Right lung (tissue), 2 donors: ENCODE measurements at regions not wholly inside any gene's neighbourhood (a gene's known extent, or its start where the extent isn't known, plus 50 kb on each side); places are given as distances from the start of the nearest gene placed in this dataset.
"Not testable (repeated sequence)": the region's sequence is repeated elsewhere in the genome, so short reads cannot be mapped to it uniquely, and the experiment has no call there.

Experiments
- DNase-seq, 2 donors: peaks; one replicate each; pipeline ENCODE4 v3.0.0-alpha.2; 2013

DNA sequence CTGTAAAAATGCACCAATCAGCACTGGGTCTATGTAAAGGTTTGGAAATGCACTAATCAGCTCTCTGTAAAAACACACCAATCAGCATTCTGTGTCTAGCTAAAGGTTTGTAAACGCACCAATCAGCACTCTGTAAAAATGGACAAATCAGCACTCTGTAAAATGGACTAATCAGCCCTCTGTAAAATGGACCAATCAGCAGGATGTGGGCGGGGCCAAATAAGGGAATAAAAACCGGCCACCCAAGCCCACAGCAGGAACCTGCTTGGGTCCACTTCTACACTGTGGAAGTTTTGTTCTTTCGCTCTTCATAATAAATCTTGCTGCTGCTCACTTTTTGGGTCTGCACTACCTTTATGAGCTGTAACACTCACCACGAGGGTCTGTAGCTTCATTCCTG lies 101.0 kb downstream of the SMC2 start:
- not testable (repeated sequence) for DNase-seq

DNA sequence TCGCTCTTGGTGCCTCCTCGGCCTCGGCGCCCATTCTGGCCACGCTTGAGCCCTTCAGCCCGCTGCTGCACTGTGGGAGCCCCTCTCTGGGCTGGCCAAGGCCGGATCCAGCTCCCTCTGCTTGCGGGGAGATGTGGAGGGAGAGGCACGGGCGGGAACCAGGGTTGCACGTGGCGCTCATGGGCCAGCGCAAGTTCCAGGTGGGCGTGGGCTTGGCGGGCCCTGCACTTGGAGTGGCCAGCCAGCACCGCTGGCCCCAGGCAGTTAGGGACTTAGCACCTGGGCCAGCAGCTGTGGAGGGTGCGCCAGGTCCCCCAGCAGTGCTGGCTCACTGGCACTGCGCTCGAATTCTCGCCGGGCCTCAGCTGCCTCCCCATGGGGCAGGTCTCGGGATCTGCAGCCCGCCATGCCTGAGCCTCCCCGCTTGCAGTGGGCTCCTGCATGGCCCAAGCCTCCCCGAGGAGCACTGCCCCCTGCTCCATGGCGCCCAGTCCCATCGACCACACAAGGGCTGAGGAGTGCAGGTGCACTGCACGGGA lies 106.4 kb downstream of the SMC2 start:
- DNase-seq, result no peak

- no peak for DNase-seq
Observed at GRCh38 chr9:104206766-104207165, 112.7 kb downstream of the SMC2 start.

GRCh38 chr9:104209387-104209786 lies 115.3 kb downstream of the SMC2 start:
- DNase-seq, result no peak

GRCh38 chr9:104227108-104227507 lies 133.0 kb downstream of the SMC2 start:
- DNase-seq, result no peak

- DNase-seq, result no peak
Observed at GRCh38 chr9:104232781-104233341, 138.8 kb downstream of the SMC2 start.

DNA sequence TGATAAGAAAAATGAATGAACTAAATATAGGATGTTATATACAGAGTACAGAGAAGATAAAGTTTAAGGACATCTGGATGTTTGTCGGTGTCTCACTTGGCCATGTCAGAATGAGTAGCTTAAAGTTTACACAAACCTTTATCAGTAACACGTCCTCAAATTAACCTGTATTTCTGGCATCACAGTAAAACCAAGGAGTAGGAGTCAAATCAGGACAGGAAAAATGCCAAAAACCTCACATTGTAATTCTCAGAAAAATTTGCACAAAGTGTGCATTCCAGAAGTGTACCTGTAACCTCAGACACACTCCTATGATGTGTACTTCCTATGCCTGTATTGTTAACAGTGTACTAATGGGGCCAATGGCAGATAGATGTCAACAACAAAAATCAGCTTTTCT lies 139.3 kb downstream of the SMC2 start:
- DNase-seq, result no peak

DNA sequence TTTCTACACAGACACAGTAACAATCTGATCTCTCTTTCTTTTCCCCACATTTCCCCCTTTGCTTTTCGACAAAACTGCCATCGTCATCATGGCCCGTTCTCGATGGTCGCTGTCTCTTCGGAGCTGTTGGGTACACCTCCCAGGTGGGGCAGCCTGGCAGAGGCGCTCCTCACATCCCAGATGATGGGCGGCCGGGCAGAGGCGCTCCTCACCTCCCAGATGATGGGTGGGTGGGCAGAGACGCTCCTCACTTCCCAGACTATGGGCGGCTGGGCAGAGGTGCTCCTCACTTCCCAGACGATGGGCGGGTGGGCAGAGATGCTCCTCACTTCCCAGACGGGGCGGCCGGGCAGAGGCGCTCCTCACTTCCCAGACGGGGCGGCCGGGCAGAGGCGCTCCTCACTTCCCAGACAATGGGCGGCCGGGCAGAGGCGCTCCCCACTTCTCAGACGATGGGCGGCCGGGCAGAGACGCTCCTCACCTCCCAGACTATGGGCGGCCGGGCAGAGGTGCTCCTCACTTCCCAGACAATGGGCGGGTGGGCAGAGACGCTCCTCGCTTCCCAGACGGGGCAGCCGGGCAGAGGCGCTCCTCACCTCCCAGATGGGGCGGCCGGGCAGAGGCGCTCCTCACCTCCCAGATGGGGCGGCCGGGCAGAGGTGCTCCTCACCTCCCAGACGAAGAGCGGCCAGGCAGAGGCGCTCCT lies 140.7 kb downstream of the SMC2 start:
- not testable (repeated sequence) for DNase-seq

DNA sequence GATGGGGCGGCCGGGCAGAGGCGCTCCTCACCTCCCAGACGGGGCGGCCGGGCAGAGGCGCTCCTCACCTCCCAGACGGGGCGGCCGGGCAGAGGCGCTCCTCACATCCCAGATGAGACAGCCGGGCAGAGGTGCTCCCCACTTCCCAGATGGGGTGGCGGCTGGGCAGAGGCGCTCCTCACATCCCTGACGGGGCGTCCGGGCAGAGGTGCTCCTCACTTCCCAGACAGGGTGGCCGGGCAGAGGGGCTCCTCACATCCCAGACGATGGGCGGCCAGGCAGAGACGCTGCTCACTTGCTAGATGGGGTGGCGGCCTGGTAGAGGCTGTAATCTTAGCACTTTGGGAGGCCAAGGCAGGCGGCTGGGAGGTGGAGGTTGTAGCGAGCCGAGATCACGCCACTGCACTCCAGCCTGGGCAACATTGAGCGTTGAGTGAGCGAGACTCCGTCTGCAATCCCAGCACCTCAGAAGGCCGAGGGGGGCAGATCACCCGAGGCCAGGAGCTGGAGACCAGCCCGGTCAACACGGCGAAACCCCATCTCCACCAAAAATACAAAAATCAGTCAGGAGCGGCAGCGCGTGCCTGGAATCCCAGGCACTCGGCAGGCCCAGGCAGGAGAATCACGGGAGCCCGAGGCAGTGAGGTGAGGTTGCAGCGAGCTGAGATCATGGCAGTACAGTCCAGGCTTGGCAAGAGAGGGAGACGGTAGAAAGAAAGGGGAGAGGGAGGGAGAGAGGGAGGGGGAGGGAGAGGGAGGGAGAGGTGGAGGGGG lies 141.4 kb downstream of the SMC2 start:
- not testable (repeated sequence) for DNase-seq

- no peak for DNase-seq
Observed at GRCh38 chr9:104238668-104239067, 144.6 kb downstream of the SMC2 start.

- DNase-seq, result no peak
Observed at GRCh38 chr9:104240890-104241289, 146.8 kb downstream of the SMC2 start.

DNA sequence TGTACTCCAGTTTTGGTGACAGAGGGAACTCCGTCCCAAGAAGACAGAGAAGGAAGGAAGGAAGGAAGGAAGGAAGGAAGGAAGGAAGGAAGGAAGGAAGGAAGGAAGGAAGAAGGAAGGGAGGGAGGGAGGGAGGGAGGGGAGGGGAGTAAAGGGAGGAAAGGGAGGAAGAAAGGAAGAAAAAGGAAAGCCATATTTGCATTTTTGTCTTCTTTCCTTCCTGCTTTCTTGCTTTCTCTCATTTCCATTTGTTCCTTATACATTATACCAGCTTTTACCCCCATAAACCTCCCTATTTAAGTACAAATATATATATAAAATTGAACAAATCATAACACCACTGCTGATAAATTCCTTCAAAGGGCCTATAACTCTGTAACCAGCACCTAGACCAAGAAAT lies 151.8 kb downstream of the SMC2 start:
- no peak for DNase-seq

- no peak for DNase-seq
Observed at GRCh38 chr9:104247899-104248460, 153.9 kb downstream of the SMC2 start.

GRCh38 chr9:104256031-104256695 lies 162.1 kb downstream of the SMC2 start:
- no peak for DNase-seq

DNA sequence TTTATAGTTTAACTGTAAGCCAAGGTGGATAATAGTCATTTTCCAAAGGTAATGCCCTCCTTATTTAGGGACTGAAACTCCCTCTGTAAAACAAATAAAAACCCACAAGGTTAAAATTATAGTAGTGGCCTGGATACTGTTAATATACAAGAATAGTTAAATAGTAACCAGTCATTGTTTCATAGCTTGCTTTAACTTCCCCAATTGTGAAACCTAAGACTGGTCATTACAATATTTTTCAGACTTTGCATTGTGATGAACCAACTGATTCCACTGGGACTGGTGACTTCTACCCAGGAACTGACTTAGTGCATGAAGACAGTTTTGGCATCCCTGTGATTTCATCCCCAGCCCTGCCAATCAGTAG lies 162.6 kb downstream of the SMC2 start:
- DNase-seq, result no peak

DNA sequence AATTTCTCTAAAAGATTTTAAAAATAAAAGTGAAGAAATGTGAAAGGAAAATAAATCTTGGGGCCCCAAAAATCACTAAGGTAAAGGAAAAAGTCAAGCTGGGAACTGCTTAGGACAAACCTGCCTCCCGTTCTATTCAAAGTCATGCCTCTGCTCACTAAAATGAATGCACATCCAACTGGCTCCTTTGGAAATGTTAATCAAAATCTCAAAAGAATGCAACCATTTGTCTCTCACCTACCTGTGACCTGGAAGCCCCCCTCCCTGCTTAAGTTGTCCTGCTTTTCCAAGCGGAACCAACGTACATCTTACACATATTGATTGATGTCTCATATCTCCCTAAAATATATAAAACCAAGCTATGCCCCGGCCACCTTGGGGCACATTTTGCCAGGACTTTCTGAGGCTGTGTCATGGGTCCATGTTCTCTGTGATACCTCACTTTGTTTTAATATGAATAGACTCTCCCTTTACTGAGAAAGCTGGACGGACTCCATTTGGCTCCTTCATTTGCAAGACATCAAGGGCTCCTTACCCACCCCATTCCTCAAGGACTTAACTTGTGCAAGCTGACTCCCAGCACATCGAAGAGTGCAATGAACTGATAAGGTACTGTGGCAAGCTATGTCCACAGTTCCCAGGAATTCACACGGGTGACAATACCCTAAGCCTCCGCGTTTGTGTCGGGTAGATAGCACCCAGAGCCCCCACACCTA lies 164.3 kb downstream of the SMC2 start:
- no peak for DNase-seq

DNA sequence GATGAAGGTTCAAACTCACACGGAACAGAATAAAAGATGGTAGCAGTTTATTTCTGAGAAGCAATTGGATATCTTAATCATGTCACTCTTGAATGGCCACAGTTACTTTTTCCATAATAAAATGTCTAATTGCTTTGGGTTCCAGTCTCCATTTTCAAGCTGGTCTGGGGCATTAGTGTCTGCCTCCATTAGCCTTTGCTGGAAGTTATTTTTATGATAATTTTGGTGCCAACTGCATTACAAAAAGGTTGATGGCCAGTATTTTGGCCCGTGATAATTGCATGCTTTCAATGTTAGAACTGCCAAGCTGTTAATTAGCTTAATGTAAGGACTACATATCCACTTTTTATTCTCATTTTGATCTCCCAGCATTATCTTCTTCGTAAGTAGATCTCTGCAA lies 165.9 kb downstream of the SMC2 start:
- DNase-seq, result no peak

DNA sequence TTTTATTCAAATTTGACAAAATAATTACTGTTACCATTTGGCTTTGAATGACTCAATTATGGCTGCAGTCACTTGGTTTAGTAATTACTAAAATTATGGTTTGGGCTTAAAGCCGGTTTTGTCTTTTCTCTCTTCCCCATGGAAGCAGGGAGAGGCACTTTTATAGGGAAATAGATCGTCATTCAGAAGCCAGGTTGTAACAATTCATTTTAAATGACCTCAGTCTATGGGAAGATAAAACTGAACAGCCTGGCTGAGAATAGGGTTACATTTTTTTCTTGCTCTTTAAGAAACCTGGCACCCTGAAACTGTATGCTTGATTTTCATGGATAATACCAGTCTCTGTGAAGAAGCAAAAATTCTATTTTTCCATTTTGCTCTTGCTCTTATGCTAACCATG lies 169.8 kb downstream of the SMC2 start:
- DNase-seq, result no peak

DNA sequence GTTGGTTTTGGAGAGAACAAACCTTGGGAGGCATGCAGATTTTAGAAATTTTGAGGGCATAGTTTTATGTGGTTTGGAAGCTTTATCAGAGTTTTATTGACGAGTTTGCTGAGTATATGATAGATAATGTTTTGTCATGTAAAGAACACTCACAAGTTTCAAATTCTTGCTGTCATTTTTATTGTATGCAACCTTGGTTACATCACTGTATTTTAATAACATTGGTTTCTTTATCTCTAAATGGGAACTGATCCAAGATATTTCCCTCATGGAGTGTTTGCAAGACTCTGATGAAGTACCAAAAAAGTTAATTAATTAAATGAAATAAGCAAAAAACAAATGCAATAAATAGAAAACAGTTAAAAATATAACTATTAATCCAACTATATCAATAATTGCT lies 170.3 kb downstream of the SMC2 start:
- DNase-seq, result no peak

DNA sequence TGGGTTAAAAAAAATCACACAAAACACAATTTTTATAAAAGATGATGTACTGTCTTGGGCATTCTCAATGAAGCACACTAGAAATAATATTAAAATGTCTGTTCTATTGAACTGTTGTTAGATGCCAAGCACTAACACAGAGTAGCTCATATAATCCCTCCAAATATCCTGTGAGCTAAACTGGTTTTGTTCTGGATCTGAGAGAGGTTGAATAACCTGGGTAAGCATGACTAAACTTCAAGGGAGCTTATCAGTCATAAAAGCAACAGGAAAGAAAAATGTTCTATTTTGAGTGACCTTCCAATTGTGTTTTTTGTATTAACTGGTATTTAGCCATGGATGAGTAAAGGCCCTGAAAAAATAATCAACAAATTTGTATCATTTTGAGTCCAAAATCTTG lies 175.3 kb downstream of the SMC2 start:
- no peak for DNase-seq
